WTC11 (cell line): ENCODE measurements at regions not wholly inside any gene's neighbourhood (a gene's known extent, or its start where the extent isn't known, plus 50 kb on each side); places are given as distances from the start of the nearest gene placed in this dataset.

Source experiments
- ATAC-seq: fragments of 200-7000 bp; cut with Tn5 transposase; 2 replicates; pipeline ENCODE4 v1.10.0; 2021; ENCODE audit warnings: mild to moderate bottlenecking, moderate library complexity
- CTCF ChIA-PET: fragments of 300-600 bp; sonication (Branson Sonifier 250); formaldehyde crosslinking; loops from one replicate; lab custom pipeline; 2021; ENCODE audit warnings: antibody characterized with exemption; lab: Charles Lee
- POLR2A ChIA-PET: fragments of 350-600 bp; sonication (Branson Sonifier 250); formaldehyde crosslinking; loops from one replicate; lab custom pipeline; 2021; ENCODE audit warnings: antibody characterized with exemption; lab: Charles Lee
- DNase-seq: peaks from one replicate; pipeline ENCODE4 v3.0.0; 2021; ENCODE audit warnings: low spot score
- H3K27ac Mint-ChIP-seq: 2 replicates; pipeline ENCODE4 v1.8.0; 2021; ENCODE audit warnings: mixed read lengths
- H3K27me3 Mint-ChIP-seq: 2 replicates; pipeline ENCODE4 v1.8.0; 2021; ENCODE audit warnings: low read depth, mild to moderate bottlenecking, moderate library complexity, mixed read lengths
- H3K36me3 Mint-ChIP-seq: 2 replicates; pipeline ENCODE4 v1.8.0; 2021; ENCODE audit warnings: mixed read lengths
- H3K4me1 Mint-ChIP-seq: 2 replicates; pipeline ENCODE4 v1.8.0; 2022; ENCODE audit warnings: mixed read lengths
- H3K4me3 Mint-ChIP-seq: 2 replicates; pipeline ENCODE4 v1.8.0; 2021; ENCODE audit warnings: mild to moderate bottlenecking, moderate library complexity, mixed read lengths
- H3K9me3 Mint-ChIP-seq: 2 replicates; pipeline ENCODE4 v1.8.0; 2021; ENCODE audit warnings: mixed read lengths
- CREM ChIP-seq: sonication (generic); formaldehyde crosslinking; IDR thresholded peaks from 2 replicates; pipeline ENCODE4 v1.8.1; 2022; ENCODE audit warnings: mild to moderate bottlenecking, missing genetic modification reagents, moderate library complexity
- E2F4 ChIP-seq: sonication (generic); formaldehyde crosslinking; IDR thresholded peaks from 2 replicates; pipeline ENCODE4 v1.8.1; 2022; ENCODE audit warnings: low read depth, mild to moderate bottlenecking, moderate library complexity, missing genetic modification reagents, borderline replicate concordance
- E2F5 ChIP-seq: sonication (generic); formaldehyde crosslinking; IDR thresholded peaks from 2 replicates; pipeline ENCODE4 v1.8.1; 2022; ENCODE audit warnings: mild to moderate bottlenecking, moderate library complexity, missing genetic modification reagents
- GABPB1 ChIP-seq: sonication (generic); formaldehyde crosslinking; IDR thresholded peaks from 2 replicates; pipeline ENCODE4 v1.8.1; 2023; ENCODE audit warnings: mild to moderate bottlenecking, missing genetic modification reagents
- GRHL2 ChIP-seq: fragments of 250-450 bp; sonication (Bioruptor Pico); IDR thresholded peaks from 2 replicates; pipeline ENCODE4 v1.8.0; 2022; ENCODE audit warnings: mild to moderate bottlenecking, moderate library complexity; ENCODE audit not compliant: insufficient replicate concordance, severe bottlenecking
- HMGXB4 ChIP-seq: sonication (generic); formaldehyde crosslinking; IDR thresholded peaks from 2 replicates; pipeline ENCODE4 v1.8.1; 2023; ENCODE audit warnings: mild to moderate bottlenecking, moderate library complexity, missing genetic modification reagents
- MAX ChIP-seq: sonication (generic); formaldehyde crosslinking; IDR thresholded peaks from 2 replicates; pipeline ENCODE4 v1.8.0; 2022; ENCODE audit warnings: mild to moderate bottlenecking, missing genetic modification reagents
- MYBL2 ChIP-seq: sonication (generic); formaldehyde crosslinking; IDR thresholded peaks from 2 replicates; pipeline ENCODE4 v1.8.1; 2023; ENCODE audit warnings: mild to moderate bottlenecking, moderate library complexity, missing genetic modification reagents
- NFYB ChIP-seq: sonication (generic); formaldehyde crosslinking; conservative IDR thresholded peaks from 2 replicates; pipeline ENCODE4 v1.8.0; 2022; ENCODE audit warnings: low read depth, missing genetic modification reagents
- NR1H2 ChIP-seq: sonication (generic); formaldehyde crosslinking; IDR thresholded peaks from 2 replicates; pipeline ENCODE4 v1.9.0; 2021; ENCODE audit warnings: mild to moderate bottlenecking, moderate library complexity, missing genetic modification reagents
- NR2C2 ChIP-seq: sonication (generic); formaldehyde crosslinking; IDR thresholded peaks from 2 replicates; pipeline ENCODE4 v1.8.0; 2022; ENCODE audit warnings: mild to moderate bottlenecking, missing genetic modification reagents
- PRDM15 ChIP-seq: sonication (generic); formaldehyde crosslinking; IDR thresholded peaks from 2 replicates; pipeline ENCODE4 v1.8.0; 2022; ENCODE audit warnings: missing genetic modification reagents
- PRRX2 ChIP-seq: fragments of 250-450 bp; sonication (Bioruptor Pico); IDR thresholded peaks from 2 replicates; pipeline ENCODE4 v1.8.0; 2021; ENCODE audit warnings: mild to moderate bottlenecking
- RELA ChIP-seq: sonication (generic); formaldehyde crosslinking; IDR thresholded peaks from 2 replicates; pipeline ENCODE4 v1.8.1; 2022; ENCODE audit warnings: missing genetic modification reagents, mild to moderate bottlenecking, borderline replicate concordance
- ZBTB43 ChIP-seq: sonication (generic); formaldehyde crosslinking; IDR thresholded peaks from 2 replicates; pipeline ENCODE4 v1.8.1; 2023; ENCODE audit warnings: mild to moderate bottlenecking, missing genetic modification reagents
- ZNF281 ChIP-seq: sonication (generic); formaldehyde crosslinking; IDR thresholded peaks from 2 replicates; pipeline ENCODE4 v1.8.0; 2023; ENCODE audit warnings: mild to moderate bottlenecking, missing genetic modification reagents
- ZNF671 ChIP-seq: fragments of 250-450 bp; sonication (Bioruptor Pico); IDR thresholded peaks from 2 replicates; pipeline ENCODE4 v1.8.0; 2021; ENCODE audit warnings: mild to moderate bottlenecking

GRCh38 chr2:96438589-96438988, 66.6 kb downstream of the NEURL3 start:
- Mint-ChIP-seq H3K4me1 (peaks cover 30% of the 10 kb centered on the region), H3K36me3 (peaks cover 45% of the 10 kb centered on the region), H3K4me3 (no peak overlapping the region), H3K27me3 (peaks cover 54% of the 10 kb centered on the region), H3K27ac (no peak overlapping the region), H3K9me3 (peaks cover 48% of the 10 kb centered on the region)
- ATAC-seq (no peak), DNase-seq (no peak)
- TF ChIP-seq NFYB (CRISPR knock-in tag) (no peak), MAX (CRISPR knock-in tag) (no peak), E2F4 (no peak), ZNF281 (CRISPR knock-in tag) (no peak), ZBTB43 (no peak), E2F5 (CRISPR knock-in tag) (no peak), NR2C2 (no peak), GRHL2 (CRISPR knock-in tag) (no peak), NR1H2 (CRISPR knock-in tag) (no peak), HMGXB4 (no peak), CREM (CRISPR knock-in tag) (no peak), ZNF671 (CRISPR knock-in tag) (no peak), RELA (no peak), MYBL2 (no peak), PRDM15 (no peak), PRRX2 (no peak), GABPB1 (no peak)
- CTCF ChIA-PET, result no interaction called here
- POLR2A ChIA-PET, result no interaction called here
